Gastrocnemius medialis (tissue), 4 donors: ENCODE measurements at regions not wholly inside any gene's neighbourhood (a gene's known extent, or its start where the extent isn't known, plus 50 kb on each side); places are given as distances from the start of the nearest gene placed in this dataset.

ENCODE experiments used
- POLR2A ChIP-seq, 2 donors: fragments of 450-650 bp; IDR thresholded peaks; one replicate each; pipeline ENCODE4 v1.6.1; 2017; ENCODE audit warnings: antibody characterized with exemption in 2 of 2, mild to moderate bottlenecking in 2 of 2, moderate library complexity in 2 of 2
- TF ChIP-seq, protein P1 (sequence below), 5 experiments: fragments of 450-650 bp in 3 of 5; fragments of 200-600 bp in 2 of 5; sonication (generic) in 2 of 5; IDR thresholded peaks in 4 of 5; conservative IDR thresholded peaks in 1 of 5; 1 replicate in 4 of 5; 2 replicates in 1 of 5; pipeline ENCODE4 v1.5.1; 2016 to 2019; ENCODE audit warnings: antibody characterized with exemption in 5 of 5, mild to moderate bottlenecking in 3 of 5, moderate library complexity in 3 of 5

DNA sequence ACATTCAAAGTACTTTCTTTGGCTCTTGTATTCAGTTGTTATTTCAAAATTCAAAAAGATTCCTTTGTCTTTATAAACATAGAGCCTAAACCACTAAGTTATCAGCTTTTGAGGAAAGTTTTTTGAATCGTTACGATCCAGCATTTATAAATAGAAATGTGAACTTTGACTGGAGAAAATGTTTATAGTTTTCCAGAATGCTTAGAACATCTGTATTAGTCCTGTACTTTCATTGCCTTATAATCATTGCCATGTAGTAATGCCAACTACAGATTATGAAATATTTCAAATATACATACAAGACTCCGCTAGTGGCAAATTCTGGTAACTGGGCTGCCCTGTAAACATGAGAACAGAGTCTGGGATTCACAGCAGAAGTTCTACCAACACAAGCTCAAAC is 191.3 kb upstream of the PRKCQ start:
- TF ChIP-seq, protein P1, sequence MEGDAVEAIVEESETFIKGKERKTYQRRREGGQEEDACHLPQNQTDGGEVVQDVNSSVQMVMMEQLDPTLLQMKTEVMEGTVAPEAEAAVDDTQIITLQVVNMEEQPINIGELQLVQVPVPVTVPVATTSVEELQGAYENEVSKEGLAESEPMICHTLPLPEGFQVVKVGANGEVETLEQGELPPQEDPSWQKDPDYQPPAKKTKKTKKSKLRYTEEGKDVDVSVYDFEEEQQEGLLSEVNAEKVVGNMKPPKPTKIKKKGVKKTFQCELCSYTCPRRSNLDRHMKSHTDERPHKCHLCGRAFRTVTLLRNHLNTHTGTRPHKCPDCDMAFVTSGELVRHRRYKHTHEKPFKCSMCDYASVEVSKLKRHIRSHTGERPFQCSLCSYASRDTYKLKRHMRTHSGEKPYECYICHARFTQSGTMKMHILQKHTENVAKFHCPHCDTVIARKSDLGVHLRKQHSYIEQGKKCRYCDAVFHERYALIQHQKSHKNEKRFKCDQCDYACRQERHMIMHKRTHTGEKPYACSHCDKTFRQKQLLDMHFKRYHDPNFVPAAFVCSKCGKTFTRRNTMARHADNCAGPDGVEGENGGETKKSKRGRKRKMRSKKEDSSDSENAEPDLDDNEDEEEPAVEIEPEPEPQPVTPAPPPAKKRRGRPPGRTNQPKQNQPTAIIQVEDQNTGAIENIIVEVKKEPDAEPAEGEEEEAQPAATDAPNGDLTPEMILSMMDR (IDR thresholded peaks at IDR 0.05 in 4 of 5, conservative IDR thresholded peaks at IDR 0.05 in 1 of 5), result no peak
- TF ChIP-seq POLR2A (IDR thresholded peaks at IDR 0.05), result no peak
